Left ventricle myocardium superior (tissue), 1 donor: ENCODE measurements at regions not wholly inside any gene's neighbourhood (a gene's known extent, or its start where the extent isn't known, plus 50 kb on each side); places are given as distances from the start of the nearest gene placed in this dataset.

Experiments used
- ATAC-seq: fragments of 200-7000 bp; cut with Tn5 transposase; one replicate; pipeline ENCODE4 v1.9.1; 2020; ENCODE audit warnings: mild to moderate bottlenecking, moderate library complexity
- DNase-seq: peaks from one replicate; pipeline ENCODE4 v3.0.0-alpha.2; 2020
- intact Hi-C: fragments of 100-400 bp; cut with micrococcal nuclease; formaldehyde crosslinking; loops from one replicate; pipeline ENCODE4 v1.11.0; 2022
- donor health status: DM: no; HTN: yes; CAD: no; lungs with severe emphysema.

DNA sequence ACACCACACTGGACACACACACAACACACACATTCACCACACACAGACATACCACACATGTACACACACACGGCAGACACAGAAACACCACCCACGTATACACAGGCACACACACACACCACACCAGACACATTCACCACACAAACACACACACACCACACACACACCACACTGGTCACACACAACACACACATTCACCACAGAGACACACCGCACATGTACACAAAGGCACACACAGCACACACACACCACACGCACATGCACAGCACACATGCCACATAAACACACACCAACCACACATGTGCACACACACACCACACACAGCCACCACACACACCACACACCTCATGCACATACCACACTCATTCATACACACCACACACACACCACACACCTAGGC, 84.2 kb upstream of the PRR5 start:
- intact Hi-C loops = no loop called here
- DNase-seq (no peak), ATAC-seq (no peak)

- peak; percentile 58 for ATAC-seq
- no peak for DNase-seq
These were observed 84.9 kb upstream of the PRR5 start for GRCh38 chr22:44616882-44617655.

DNA sequence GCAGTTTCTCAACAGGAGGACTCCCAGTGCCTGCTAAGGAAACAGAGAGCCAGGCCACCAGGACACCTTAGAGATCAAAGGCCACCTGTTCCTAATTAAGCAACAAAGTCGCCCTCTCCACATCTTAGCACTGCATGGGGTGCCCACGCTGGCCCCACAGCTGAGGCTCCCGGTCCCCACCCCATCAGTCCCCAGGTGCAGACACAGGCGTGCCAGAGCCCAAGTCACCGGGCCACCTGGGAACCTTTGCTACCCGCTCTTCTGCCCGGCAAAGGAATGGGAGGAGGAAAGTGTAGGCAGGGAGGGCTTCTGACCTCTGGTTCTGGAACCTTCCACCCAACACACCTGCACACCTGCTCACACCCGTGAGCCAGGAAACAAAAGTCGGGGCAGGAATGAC, 85.5 kb upstream of the PRR5 start:
- intact Hi-C loops = no loop called here
- ATAC-seq = no peak
- no peak for DNase-seq

More at GRCh38 chr22:44616882-44617655, 84.9 kb upstream of the PRR5 start:
- intact Hi-C loops = no loop called here

DNA sequence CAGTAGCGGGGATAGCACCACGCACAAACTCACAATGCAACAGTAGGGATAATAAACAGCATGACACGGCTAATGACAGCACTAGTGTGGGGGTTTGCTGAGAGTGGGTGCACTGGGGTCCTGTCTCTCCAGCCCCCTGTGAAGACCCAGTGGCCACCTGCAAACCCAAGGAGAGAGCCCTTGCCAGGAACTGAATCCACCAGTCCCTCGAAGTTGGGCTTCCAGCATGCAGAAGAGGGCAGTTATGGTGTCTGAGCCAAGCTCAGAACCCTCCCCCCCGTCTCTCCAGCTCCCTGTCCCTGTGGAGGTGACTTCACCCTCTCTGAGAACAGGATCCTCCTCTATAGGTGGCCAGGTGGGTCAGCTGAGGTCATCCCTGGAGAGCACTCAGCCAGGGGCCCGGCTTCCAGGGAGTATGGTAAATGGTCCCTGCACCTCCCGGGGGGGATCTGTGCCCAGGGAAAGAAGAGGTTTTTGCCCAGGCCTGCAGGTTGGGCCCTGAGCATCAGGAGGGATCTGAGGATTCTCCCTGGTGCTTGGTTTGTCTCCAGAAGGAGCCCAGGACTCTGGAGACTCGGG, 86.3 kb upstream of the PRR5 start:
- intact Hi-C loops = no loop called here
- DNase-seq (no peak), ATAC-seq (no peak)

- intact Hi-C loops = no loop called here
- no peak for ATAC-seq
- DNase-seq = no peak
These were observed 86.9 kb upstream of the PRR5 start for GRCh38 chr22:44615146-44615545.

DNA sequence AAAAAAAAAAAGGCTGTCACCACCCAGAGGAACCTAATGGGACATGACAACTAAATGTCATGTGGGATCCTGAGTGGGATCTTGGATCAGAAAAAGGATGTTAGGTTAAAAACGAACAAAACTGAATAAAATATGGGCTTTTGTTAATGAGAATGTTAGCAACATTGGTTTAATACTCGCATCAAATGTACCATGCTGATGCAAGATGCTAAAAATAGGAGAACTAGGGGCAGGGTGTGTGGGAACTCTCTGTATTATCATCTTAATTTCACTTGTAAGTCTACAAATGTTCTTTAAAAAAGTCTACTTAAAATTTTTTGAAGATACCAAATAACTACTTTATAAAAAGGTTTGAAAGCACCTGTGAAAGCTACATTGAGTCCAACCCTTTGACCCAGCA, 88.8 kb upstream of the PRR5 start:
- intact Hi-C loops = no loop called here
- ATAC-seq = no peak
- no peak for DNase-seq

DNA sequence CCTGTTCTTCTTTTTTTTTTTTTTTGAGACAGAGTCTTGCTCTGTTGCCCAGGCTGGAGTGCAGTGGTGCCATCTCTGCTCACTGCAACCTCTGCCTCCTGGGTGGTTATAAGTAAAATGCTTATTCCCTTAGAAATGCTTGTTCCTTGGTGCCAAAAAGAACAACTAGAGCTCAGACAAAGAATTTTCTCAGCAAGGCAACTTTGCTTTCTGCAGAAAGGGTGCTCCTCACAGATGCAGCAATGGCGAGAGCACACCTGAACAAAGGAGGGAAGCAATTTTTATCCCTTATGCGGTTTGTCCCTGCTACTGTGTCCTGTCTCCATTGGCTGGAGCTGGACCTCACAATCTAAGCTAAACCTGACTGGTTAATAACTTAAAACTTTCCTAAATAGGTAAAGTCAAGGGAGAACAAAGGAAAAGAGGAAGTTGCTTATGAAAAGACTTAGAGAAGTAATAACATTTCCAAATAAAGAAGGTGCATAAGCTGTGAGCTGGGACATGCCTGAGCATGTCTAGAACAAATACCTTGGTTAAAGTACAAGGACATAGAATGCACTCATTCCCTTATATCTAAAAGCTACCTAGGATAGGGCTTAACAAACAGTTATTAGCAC, 90.0 kb upstream of the PRR5 start:
- no peak for DNase-seq
- ATAC-seq = no peak
- intact Hi-C loops = no loop called here

- intact Hi-C loops = no loop called here
- no peak for DNase-seq
- no peak for ATAC-seq
These were observed 91.9 kb upstream of the PRR5 start for GRCh38 chr22:44610071-44610470.

DNA sequence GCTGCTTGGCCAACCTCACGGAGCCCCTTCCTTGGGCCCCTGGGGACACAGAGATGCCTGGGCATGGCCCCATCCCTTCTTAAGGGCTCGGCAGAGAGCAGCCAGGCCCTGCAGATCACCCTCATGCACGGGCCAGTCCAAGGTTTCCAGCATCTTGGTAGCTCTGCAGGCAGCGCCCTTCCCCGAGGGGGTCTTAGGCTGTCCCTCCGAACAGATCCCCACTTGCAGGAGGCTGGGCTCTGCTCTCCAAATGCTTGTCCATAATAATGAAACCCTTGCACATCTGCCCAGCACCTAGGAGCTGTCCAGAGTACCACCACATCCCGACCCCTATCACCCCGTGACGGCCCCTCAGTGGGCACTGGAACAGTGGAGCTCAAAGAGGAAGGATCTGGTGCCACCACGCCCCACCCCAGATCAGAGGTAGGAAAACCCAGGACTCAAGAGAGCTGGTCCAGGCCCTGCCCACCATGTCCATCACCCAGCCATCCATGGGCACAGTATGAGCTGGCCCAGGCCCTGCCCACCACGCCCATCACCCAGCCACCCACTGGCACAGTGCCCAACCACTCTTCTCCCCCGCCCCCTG, 92.5 kb upstream of the PRR5 start:
- DNase-seq = no peak
- ATAC-seq = no peak
- intact Hi-C loops = no loop called here

GRCh38 chr22:44608597-44609399, 93.2 kb upstream of the PRR5 start:
- intact Hi-C loops = no loop called here
- DNase-seq (no peak), ATAC-seq (no peak)

GRCh38 chr22:44606126-44606525, 95.9 kb upstream of the PRR5 start:
- intact Hi-C loops = no loop called here
- no peak for DNase-seq
- ATAC-seq = no peak

DNA sequence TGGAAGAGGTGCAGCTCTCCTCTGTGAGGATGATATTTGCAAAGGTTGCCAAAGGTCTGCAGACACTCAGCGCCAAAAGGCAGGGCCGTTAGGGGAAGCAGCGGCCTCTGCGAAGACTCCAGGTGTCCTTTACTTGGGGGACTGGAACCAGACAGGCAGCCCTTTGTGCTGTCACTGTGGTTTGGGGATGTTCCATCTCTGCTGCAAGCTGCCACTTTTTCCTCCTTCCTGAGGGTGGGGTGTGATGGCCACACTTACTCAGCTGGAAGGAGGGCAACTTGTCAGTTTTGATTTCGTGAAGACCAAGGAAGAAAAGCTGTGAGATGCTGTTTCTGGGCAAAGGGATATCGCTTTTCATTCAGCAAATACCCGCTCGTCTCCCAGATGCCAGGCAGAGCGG, 96.5 kb upstream of the PRR5 start:
- no peak for ATAC-seq
- intact Hi-C loops = no loop called here
- DNase-seq = no peak

DNA sequence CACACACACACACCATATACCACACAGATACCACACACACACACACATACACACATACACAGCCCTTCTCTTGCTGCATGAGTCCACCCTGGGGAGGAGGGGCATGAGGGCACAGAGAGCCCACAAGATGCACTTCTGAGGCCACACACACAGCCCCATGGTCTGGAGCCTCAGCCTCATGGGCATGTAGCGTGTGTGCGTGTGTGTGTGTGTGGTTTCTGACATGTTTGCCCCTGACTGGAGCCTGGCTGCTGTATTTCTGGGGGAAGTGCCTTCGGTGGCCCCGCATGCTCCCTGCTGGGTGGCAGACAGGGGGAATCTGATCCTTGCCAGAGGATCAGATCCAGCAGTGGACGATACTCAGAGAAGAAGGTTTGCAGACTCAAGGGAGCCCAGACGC, 97.0 kb upstream of the PRR5 start:
- DNase-seq = no peak
- intact Hi-C loops = no loop called here
- no peak for ATAC-seq

GRCh38 chr22:44604455-44604854, 97.5 kb upstream of the PRR5 start:
- intact Hi-C loops = no loop called here
- ATAC-seq = no peak

DNA sequence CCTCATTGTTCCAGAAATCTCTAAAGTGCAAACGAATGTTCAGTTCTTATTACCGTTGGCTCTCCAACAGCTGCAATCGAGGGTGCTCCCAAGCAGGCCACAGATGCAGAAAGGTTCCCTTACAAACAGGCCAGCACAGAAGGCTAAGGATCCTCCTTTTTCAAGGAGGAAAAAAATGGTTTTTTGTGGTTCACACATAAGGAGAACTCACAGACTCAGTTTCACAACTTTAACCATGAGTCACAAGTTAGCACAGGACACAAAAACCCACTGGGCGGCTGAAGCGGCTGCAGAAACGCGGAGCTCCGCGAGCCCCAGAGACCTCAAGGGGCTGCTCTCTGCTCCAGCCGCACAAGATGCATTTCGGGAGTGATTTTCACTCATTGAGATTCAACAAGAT, 98.2 kb upstream of the PRR5 start:
- DNase-seq = no peak
- intact Hi-C loops = no loop called here
- no peak for ATAC-seq

More at GRCh38 chr22:44604455-44604854, 97.5 kb upstream of the PRR5 start:
- no peak for DNase-seq

DNA sequence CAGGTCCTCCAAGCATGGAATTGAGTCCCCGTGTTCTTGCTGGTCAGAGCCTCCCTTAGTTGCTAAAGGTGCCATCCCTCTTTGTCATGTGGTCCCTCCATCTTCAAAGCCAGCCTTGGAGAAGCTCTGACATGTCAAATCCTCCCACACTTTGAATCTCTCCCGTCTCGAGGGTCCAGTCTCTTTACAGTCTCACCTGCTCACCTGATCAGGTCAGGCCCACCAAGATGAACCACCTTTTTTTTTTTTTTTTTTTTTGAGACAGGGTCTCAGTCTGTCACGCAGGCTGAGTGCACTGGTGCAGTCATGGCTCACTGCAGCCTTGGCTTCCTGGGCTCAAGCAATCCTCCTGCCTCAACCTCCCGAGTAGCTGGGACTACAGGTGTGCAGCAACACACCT, 100.3 kb upstream of the PRR5 start:
- intact Hi-C loops = no loop called here
- ATAC-seq = no peak
- no peak for DNase-seq

- no peak for ATAC-seq
- intact Hi-C loops = no loop called here
- DNase-seq = no peak
These were observed 100.8 kb upstream of the PRR5 start for GRCh38 chr22:44601189-44601588.

DNA sequence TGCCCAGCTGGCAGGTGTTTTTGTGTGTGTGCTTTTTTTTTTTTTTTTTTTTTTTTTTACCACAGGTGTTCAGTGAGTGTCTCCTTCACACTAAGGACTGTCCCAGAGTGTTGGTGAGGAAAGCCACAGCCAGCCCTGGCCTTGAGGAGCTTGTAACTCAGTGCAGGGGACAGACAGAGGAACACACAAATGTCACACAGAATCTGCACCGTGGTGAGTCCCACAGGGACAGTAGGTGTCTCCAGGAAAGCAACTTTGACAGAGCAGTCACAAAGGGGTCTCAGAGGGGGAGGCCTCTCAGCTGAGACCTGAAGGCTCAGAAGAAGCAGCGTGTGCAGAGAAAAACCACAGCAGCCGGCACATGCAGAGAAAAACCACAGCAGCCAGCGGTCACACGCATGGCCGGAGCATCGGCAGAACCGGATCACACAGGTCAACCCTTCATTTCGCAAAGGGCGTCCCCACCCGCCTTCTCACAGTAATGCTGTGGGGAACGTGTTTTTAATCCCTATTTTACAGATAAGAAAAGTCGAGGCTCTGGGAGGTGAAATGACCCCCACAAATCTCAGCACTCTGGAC, 101.7 kb upstream of the PRR5 start:
- no peak for DNase-seq
- no peak for ATAC-seq
- intact Hi-C loops = no loop called here

DNA sequence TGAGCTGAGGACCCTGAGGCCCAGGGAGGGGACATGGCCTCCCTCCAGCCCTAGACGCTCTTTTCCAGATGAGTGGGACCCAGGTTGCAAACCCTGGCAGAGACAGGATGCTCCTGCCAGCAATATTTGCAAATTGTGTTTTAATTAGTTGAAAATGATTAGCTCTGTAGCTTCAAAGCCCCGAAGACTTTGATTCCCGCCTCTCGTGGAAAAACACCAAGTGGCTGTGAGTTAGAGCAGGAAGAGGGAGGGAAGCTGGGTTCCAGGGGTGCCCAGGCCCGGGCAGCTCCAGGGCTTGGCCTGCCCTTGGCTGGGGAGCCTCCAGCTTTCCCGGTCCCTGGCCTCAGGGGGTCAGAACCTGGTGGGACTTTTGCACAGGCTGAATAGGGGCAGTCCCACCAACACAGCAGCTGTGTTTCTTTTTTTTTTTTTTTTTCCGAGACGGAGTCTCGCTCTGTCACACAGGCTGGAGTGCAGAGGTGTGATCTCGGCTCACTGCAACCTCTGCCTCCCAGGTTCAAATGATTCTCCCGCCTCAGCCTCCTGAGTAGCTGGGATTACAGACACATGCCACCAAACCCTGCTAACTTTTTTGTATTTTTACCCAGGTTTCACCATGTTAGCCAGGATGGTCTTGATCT, 101.6 kb upstream of the RTL6 start:
- intact Hi-C loops = no loop called here
- no peak for ATAC-seq
- no peak for DNase-seq
